ENCODE measurements at regions not wholly inside any gene's neighbourhood (a gene's known extent, or its start where the extent isn't known, plus 50 kb on each side); places are given as distances from the start of the nearest gene placed in this dataset.
"Not testable (repeated sequence)": the region's sequence is repeated elsewhere in the genome, so short reads cannot be mapped to it uniquely, and the experiment has no call there.

GRCh38 chr5:136620621-136621020, 255.3 kb upstream of the TRPC7 start:
- no peak for DNase-seq (ENCODE audit: low read depth)

- no peak for DNase-seq (ENCODE audit: low read depth)
Observed at GRCh38 chr5:136620016-136620419, 254.7 kb upstream of the TRPC7 start.

GRCh38 chr5:136619556-136619955, 254.2 kb upstream of the TRPC7 start:
- DNase-seq (ENCODE audit: low read depth) = no peak

- no peak for DNase-seq (ENCODE audit: low read depth)
Observed at GRCh38 chr5:136615251-136616119, 250.1 kb upstream of the TRPC7 start.

GRCh38 chr5:136613230-136613629, 247.9 kb upstream of the TRPC7 start:
- no peak for DNase-seq (ENCODE audit: low read depth)

GRCh38 chr5:136605638-136606037, 240.3 kb upstream of the TRPC7 start:
- DNase-seq (ENCODE audit: low read depth) = no peak

GRCh38 chr5:136600306-136600705, 235.0 kb upstream of the TRPC7 start:
- no peak for DNase-seq (ENCODE audit: low read depth)

GRCh38 chr5:136598802-136599404, 233.6 kb upstream of the TRPC7 start:
- DNase-seq (ENCODE audit: low read depth) = no peak

GRCh38 chr5:136594416-136594815, 229.1 kb upstream of the TRPC7 start:
- no peak for DNase-seq (ENCODE audit: low read depth)

GRCh38 chr5:136590581-136590980, 225.2 kb upstream of the TRPC7 start:
- no peak for DNase-seq (ENCODE audit: low read depth)

- DNase-seq (ENCODE audit: low read depth) = no peak
Observed at GRCh38 chr5:136586196-136586595, 220.9 kb upstream of the TRPC7 start.

- no peak for DNase-seq (ENCODE audit: low read depth)
Observed at GRCh38 chr5:136584474-136584873, 219.1 kb upstream of the TRPC7 start.

GRCh38 chr5:136579238-136579637, 213.9 kb upstream of the TRPC7 start:
- DNase-seq (ENCODE audit: low read depth) = no peak

- DNase-seq (ENCODE audit: low read depth) = not testable (repeated sequence)
Observed at GRCh38 chr5:136569875-136570274, 204.5 kb upstream of the TRPC7 start.

GRCh38 chr5:136565457-136565856, 200.1 kb upstream of the TRPC7 start:
- not testable (repeated sequence) for DNase-seq (ENCODE audit: low read depth)

- not testable (repeated sequence) for DNase-seq (ENCODE audit: low read depth)
Observed at GRCh38 chr5:136565050-136565449, 199.7 kb upstream of the TRPC7 start.

- not testable (repeated sequence) for DNase-seq (ENCODE audit: low read depth)
Observed at GRCh38 chr5:136564431-136564830, 199.1 kb upstream of the TRPC7 start.

GRCh38 chr5:136563489-136563888, 198.1 kb upstream of the TRPC7 start:
- no peak for DNase-seq (ENCODE audit: low read depth)

- no peak for DNase-seq (ENCODE audit: low read depth)
Observed at GRCh38 chr5:136560126-136560525, 194.8 kb upstream of the TRPC7 start.

- no peak for DNase-seq (ENCODE audit: low read depth)
Observed at GRCh38 chr5:136559651-136560050, 194.3 kb upstream of the TRPC7 start.

- DNase-seq (ENCODE audit: low read depth) = not testable (repeated sequence)
Observed at GRCh38 chr5:136547096-136547495, 181.8 kb upstream of the TRPC7 start.

- DNase-seq (ENCODE audit: low read depth) = not testable (repeated sequence)
Observed at GRCh38 chr5:136546441-136546840, 181.1 kb upstream of the TRPC7 start.

- not testable (repeated sequence) for DNase-seq (ENCODE audit: low read depth)
Observed at GRCh38 chr5:136545031-136545430, 179.7 kb upstream of the TRPC7 start.
